HPDE6-E6E7 (cell line): ENCODE measurements at regions not wholly inside any gene's neighbourhood (a gene's known extent, or its start where the extent isn't known, plus 50 kb on each side); places are given as distances from the start of the nearest gene placed in this dataset.

Source experiments
- DNase-seq: peaks from one replicate; pipeline ENCODE4 v3.0.0; 2011; ENCODE audit warnings: missing footprints; ENCODE audit errors: extremely low spot score

- DNase-seq = no peak
Measured at GRCh38 chr12:65653946-65654629, 170.2 kb upstream of the HMGA2 start.

GRCh38 chr12:65655074-65655493 lies 169.2 kb upstream of the HMGA2 start:
- DNase-seq = no peak

- DNase-seq = no peak
Measured at GRCh38 chr12:65656156-65656882, 168.0 kb upstream of the HMGA2 start.

- peak; percentile 82 for DNase-seq
Measured at GRCh38 chr12:65656891-65657351, 167.4 kb upstream of the HMGA2 start.

GRCh38 chr12:65657635-65658034 lies 166.6 kb upstream of the HMGA2 start:
- DNase-seq = no peak

- DNase-seq = no peak
Measured at GRCh38 chr12:65658360-65658759, 165.9 kb upstream of the HMGA2 start.

- no peak for DNase-seq
Measured at GRCh38 chr12:65659681-65660080, 164.6 kb upstream of the HMGA2 start.

GRCh38 chr12:65660096-65660495 lies 164.2 kb upstream of the HMGA2 start:
- DNase-seq = no peak

GRCh38 chr12:65660836-65661235 lies 163.4 kb upstream of the HMGA2 start:
- no peak for DNase-seq

- no peak for DNase-seq
Measured at GRCh38 chr12:65662590-65662989, 161.7 kb upstream of the HMGA2 start.

- DNase-seq = no peak
Measured at GRCh38 chr12:65663097-65663496, 161.2 kb upstream of the HMGA2 start.

- no peak for DNase-seq
Measured at GRCh38 chr12:65663648-65664047, 160.6 kb upstream of the HMGA2 start.

GRCh38 chr12:65664715-65665250 lies 159.5 kb upstream of the HMGA2 start:
- DNase-seq = no peak

GRCh38 chr12:65665817-65666216 lies 158.5 kb upstream of the HMGA2 start:
- DNase-seq = no peak

GRCh38 chr12:65666876-65667275 lies 157.4 kb upstream of the HMGA2 start:
- DNase-seq = no peak

- DNase-seq = no peak
Measured at GRCh38 chr12:65667932-65668331, 156.4 kb upstream of the HMGA2 start.

GRCh38 chr12:65668981-65669695 lies 155.1 kb upstream of the HMGA2 start:
- DNase-seq = no peak

- peak; percentile 58 for DNase-seq
Measured at GRCh38 chr12:65670775-65671174, 153.5 kb upstream of the HMGA2 start.

GRCh38 chr12:65672441-65672840 lies 151.8 kb upstream of the HMGA2 start:
- no peak for DNase-seq

GRCh38 chr12:65673156-65673690 lies 151.1 kb upstream of the HMGA2 start:
- no peak for DNase-seq

- DNase-seq = no peak
Measured at GRCh38 chr12:65673732-65674131, 150.6 kb upstream of the HMGA2 start.

- no peak for DNase-seq
Measured at GRCh38 chr12:65675141-65675621, 149.1 kb upstream of the HMGA2 start.
